ENCODE measurements at regions not wholly inside any gene's neighbourhood (a gene's known extent, or its start where the extent isn't known, plus 50 kb on each side); places are given as distances from the start of the nearest gene placed in this dataset.

GRCh38 chr11:30106222-30107181 lies 89.7 kb upstream of the KCNA4 start:
- Mint-ChIP-seq H3K4me3 (ENCODE audit: low read depth, unreplicated experiment) (no peak overlapping the region), H3K9me3 (ENCODE audit: low read depth, unreplicated experiment) (no peaks in the 10 kb centered on the region), H3K27ac (ENCODE audit: unreplicated experiment) (no peak overlapping the region), H3K36me3 (ENCODE audit: insufficient read depth, unreplicated experiment) (no peaks in the 10 kb centered on the region), H3K27me3 (ENCODE audit: unreplicated experiment) (no peaks in the 10 kb centered on the region), H3K4me1 (ENCODE audit: low read depth, unreplicated experiment) (no peaks in the 10 kb centered on the region)
- no TSS peak for BruUV-seq (replicated peaks)
- intact Hi-C loops (cut with micrococcal nuclease; ENCODE audit: unreplicated experiment), result no loop called here
- TF ChIP-seq CTCF (IDR thresholded peaks at IDR 0.05; ENCODE audit: unreplicated experiment), result no peak
- CTCF ChIA-PET, result no interaction called here
- no peak for DNase-seq

- Mint-ChIP-seq H3K27me3 (ENCODE audit: unreplicated experiment) (no peaks in the 10 kb centered on the region), H3K4me3 (ENCODE audit: low read depth, unreplicated experiment) (no peak overlapping the region), H3K4me1 (ENCODE audit: low read depth, unreplicated experiment) (no peaks in the 10 kb centered on the region), H3K9me3 (ENCODE audit: low read depth, unreplicated experiment) (peaks cover 3% of the 10 kb centered on the region), H3K27ac (ENCODE audit: unreplicated experiment) (no peak overlapping the region), H3K36me3 (ENCODE audit: insufficient read depth, unreplicated experiment) (no peaks in the 10 kb centered on the region)
- no peak for DNase-seq
- intact Hi-C loops (cut with micrococcal nuclease; ENCODE audit: unreplicated experiment), result no loop called here
- no peak for TF ChIP-seq CTCF (IDR thresholded peaks at IDR 0.05; ENCODE audit: unreplicated experiment)
- CTCF ChIA-PET, result no interaction called here
- no TSS peak for BruUV-seq (replicated peaks)
These were observed 91.1 kb upstream of the KCNA4 start for GRCh38 chr11:30107899-30108298.

DNA sequence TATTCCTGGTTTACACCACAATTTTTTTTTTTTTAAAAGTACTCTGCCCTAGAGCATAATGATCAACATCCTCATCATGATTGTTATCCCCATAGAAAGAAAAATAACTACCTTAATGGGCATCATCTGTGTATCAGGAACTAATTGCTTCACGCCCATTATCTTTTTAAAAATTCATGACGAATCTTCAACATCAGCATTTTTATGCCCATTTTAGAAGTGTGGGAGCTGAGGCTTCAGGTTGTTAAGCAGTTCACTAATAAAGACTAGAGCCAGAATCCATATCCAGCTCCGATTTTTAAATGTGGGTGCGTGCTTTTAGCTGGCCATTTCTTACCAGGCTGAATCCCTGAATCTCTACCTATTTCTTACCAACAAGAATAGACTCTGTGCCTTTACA lies 92.9 kb upstream of the KCNA4 start:
- Mint-ChIP-seq H3K4me1 (ENCODE audit: low read depth, unreplicated experiment) (no peaks in the 10 kb centered on the region), H3K36me3 (ENCODE audit: insufficient read depth, unreplicated experiment) (no peaks in the 10 kb centered on the region), H3K4me3 (ENCODE audit: low read depth, unreplicated experiment) (no peak overlapping the region), H3K9me3 (ENCODE audit: low read depth, unreplicated experiment) (peaks cover 3% of the 10 kb centered on the region), H3K27me3 (ENCODE audit: unreplicated experiment) (no peaks in the 10 kb centered on the region), H3K27ac (ENCODE audit: unreplicated experiment) (no peak overlapping the region)
- intact Hi-C loops (cut with micrococcal nuclease; ENCODE audit: unreplicated experiment), result no loop called here
- CTCF ChIA-PET, result no interaction called here
- BruUV-seq (replicated peaks), result no TSS peak
- no peak for DNase-seq
- no peak for TF ChIP-seq CTCF (IDR thresholded peaks at IDR 0.05; ENCODE audit: unreplicated experiment)

GRCh38 chr11:30110691-30111090 lies 93.9 kb upstream of the KCNA4 start:
- CTCF ChIA-PET, result no interaction called here
- peaks cover 3% of the 10 kb centered on the region for H3K9me3 Mint-ChIP-seq (ENCODE audit: low read depth, unreplicated experiment)
- no peak overlapping the region for H3K4me3 Mint-ChIP-seq (ENCODE audit: low read depth, unreplicated experiment)
- H3K27me3 Mint-ChIP-seq (ENCODE audit: unreplicated experiment), result no peaks in the 10 kb centered on the region
- TF ChIP-seq CTCF (IDR thresholded peaks at IDR 0.05; ENCODE audit: unreplicated experiment), result no peak
- no peaks in the 10 kb centered on the region for H3K36me3 Mint-ChIP-seq (ENCODE audit: insufficient read depth, unreplicated experiment)
- no TSS peak for BruUV-seq (replicated peaks)
- DNase-seq, result no peak
- H3K27ac Mint-ChIP-seq (ENCODE audit: unreplicated experiment), result no peak overlapping the region
- no peaks in the 10 kb centered on the region for H3K4me1 Mint-ChIP-seq (ENCODE audit: low read depth, unreplicated experiment)
- intact Hi-C loops (cut with micrococcal nuclease; ENCODE audit: unreplicated experiment), result no loop called here
